CD4-positive, alpha-beta memory T cell (primary cell): ENCODE measurements at regions not wholly inside any gene's neighbourhood (a gene's known extent, or its start where the extent isn't known, plus 50 kb on each side); places are given as distances from the start of the nearest gene placed in this dataset.
A peak's percentile ranks its signal among the peaks of the same experiment; 100 is the strongest.
"Not testable (repeated sequence)": the region's sequence is repeated elsewhere in the genome, so short reads cannot be mapped to it uniquely, and the experiment has no call there.

Experiments
- CTCF ChIA-PET: fragments of 350-600 bp; sonication (Branson Sonifier 250); formaldehyde crosslinking; loops from one replicate; lab custom pipeline; 2021; ENCODE audit warnings: inconsistent platforms; ENCODE audit not compliant: partially characterized antibody; lab: Charles Lee
- POLR2A ChIA-PET: fragments of 350-600 bp; sonication (Branson Sonifier 250); formaldehyde crosslinking; loops from one replicate; lab custom pipeline; 2021; ENCODE audit not compliant: partially characterized antibody; lab: Charles Lee
- DNase-seq, 5 donors: peaks; one replicate each; pipeline versions ENCODE4 v3.0.0 to v3.0.0-alpha.2; 2020 to 2022; ENCODE audit warnings: mixed read lengths in 1 of 5
- H3K27ac ChIP-seq: one replicate; pipeline ENCODE4 v1.7.0; 2013; ENCODE audit warnings: low read depth, low read length
- H3K27me3 ChIP-seq: 2 replicates; pipeline ENCODE4 v1.7.0; 2013; ENCODE audit warnings: mild to moderate bottlenecking, low read length, moderate library complexity; ENCODE audit not compliant: insufficient read depth
- H3K36me3 ChIP-seq: 2 replicates; pipeline ENCODE4 v1.7.0; 2013; ENCODE audit warnings: mild to moderate bottlenecking, low read length, moderate library complexity; ENCODE audit not compliant: insufficient read depth
- H3K4me1 ChIP-seq: 2 replicates; pipeline ENCODE4 v1.7.0; 2013; ENCODE audit warnings: mild to moderate bottlenecking, low read length, moderate library complexity; ENCODE audit not compliant: insufficient read depth
- H3K4me3 ChIP-seq, 2 donors: one replicate each; pipeline ENCODE4 v1.7.0; 2013; ENCODE audit warnings: low read length in 2 of 2, mild to moderate bottlenecking in 1 of 2
- H3K9me3 ChIP-seq, 2 donors: one replicate each; pipeline ENCODE4 v1.7.0; 2013; ENCODE audit warnings: low read length in 2 of 2, control low read depth in 1 of 2; ENCODE audit not compliant: control insufficient read depth in 1 of 2
- H3K27ac Mint-ChIP-seq, 7 donors: one replicate each; pipeline ENCODE4 v1.8.0; 2020 to 2021; ENCODE audit warnings: mixed read lengths in 7 of 7, mild to moderate bottlenecking in 6 of 7, inconsistent platforms in 3 of 7, moderate library complexity in 3 of 7
- H3K27me3 Mint-ChIP-seq, 2 donors: one replicate each; pipeline ENCODE4 v1.8.0; 2020 to 2021; ENCODE audit warnings: mixed read lengths in 2 of 2
- H3K36me3 Mint-ChIP-seq, 2 donors: one replicate each; pipeline ENCODE4 v1.8.0; 2020 to 2021; ENCODE audit warnings: mixed read lengths in 2 of 2, inconsistent platforms in 1 of 2, mild to moderate bottlenecking in 1 of 2
- H3K4me1 Mint-ChIP-seq, 4 donors: one replicate each; pipeline ENCODE4 v1.8.0; 2020 to 2021; ENCODE audit warnings: mixed read lengths in 4 of 4, mild to moderate bottlenecking in 1 of 4
- H3K4me3 Mint-ChIP-seq, 8 donors: one replicate each; pipeline ENCODE4 v1.8.0; 2020 to 2021; ENCODE audit warnings: mixed read lengths in 8 of 8, mild to moderate bottlenecking in 7 of 8, moderate library complexity in 6 of 8, inconsistent platforms in 3 of 8
- H3K9me3 Mint-ChIP-seq, 8 donors: one replicate each; pipeline ENCODE4 v1.8.0; 2020 to 2021; ENCODE audit warnings: mixed read lengths in 8 of 8, mild to moderate bottlenecking in 5 of 8, inconsistent platforms in 3 of 8, moderate library complexity in 1 of 8
- intact Hi-C: fragments of 100-400 bp; cut with micrococcal nuclease; formaldehyde crosslinking; loops from one replicate; pipeline ENCODE4 v1.15.1; 2023

DNA sequence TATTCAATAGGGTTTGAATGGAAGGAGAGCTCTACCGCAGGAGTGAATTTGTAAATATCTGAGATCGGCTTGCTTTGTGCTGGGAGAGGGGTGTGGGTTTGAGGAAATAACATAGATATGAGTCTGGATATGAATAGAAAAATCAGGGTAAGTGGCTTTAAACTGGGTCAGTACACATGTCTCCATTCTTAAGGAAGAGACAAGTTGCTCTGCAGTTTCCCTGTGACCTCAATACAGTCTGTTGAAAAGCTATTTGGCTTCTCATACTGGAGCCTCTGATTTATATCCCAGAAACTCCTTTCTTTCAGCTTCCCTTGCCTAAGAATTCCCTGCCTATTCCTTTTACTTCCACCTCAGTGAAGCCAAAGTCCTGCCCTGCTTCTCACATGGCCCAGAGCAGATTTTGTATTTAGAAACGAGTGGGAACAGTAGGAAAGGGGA, 153.5 kb upstream of the ATF7IP start:
- H3K27me3 ChIP-seq, result no peaks in the 10 kb centered on the region
- H3K27ac Mint-ChIP-seq, result no peak overlapping the region
- H3K9me3 ChIP-seq, result no peaks in the 10 kb centered on the region
- no peaks in the 10 kb centered on the region for H3K27me3 Mint-ChIP-seq
- no peaks in the 10 kb centered on the region for H3K36me3 ChIP-seq
- intact Hi-C loops, result no loop called here
- H3K36me3 Mint-ChIP-seq, result no peaks in the 10 kb centered on the region
- peaks cover 10% of the 10 kb centered on the region for H3K4me1 ChIP-seq
- ChIA-PET CTCF (interaction anchor here (1.3 kb wide), 1 partner anchor 9 kb away, joined by 3 read pairs; no protein-coding TSS in a partner anchor), POLR2A (no interaction called here)
- no peak overlapping the region for H3K4me3 ChIP-seq
- no peak for DNase-seq
- peaks cover 6 to 10% (median 7%) of the 10 kb centered on the region in 4 donors for H3K4me1 Mint-ChIP-seq
- peaks cover 0 to 2% (median 0%) of the 10 kb centered on the region in 8 donors for H3K9me3 Mint-ChIP-seq
- H3K27ac ChIP-seq, result no peak overlapping the region
- H3K4me3 Mint-ChIP-seq, result no peak overlapping the region

DNA sequence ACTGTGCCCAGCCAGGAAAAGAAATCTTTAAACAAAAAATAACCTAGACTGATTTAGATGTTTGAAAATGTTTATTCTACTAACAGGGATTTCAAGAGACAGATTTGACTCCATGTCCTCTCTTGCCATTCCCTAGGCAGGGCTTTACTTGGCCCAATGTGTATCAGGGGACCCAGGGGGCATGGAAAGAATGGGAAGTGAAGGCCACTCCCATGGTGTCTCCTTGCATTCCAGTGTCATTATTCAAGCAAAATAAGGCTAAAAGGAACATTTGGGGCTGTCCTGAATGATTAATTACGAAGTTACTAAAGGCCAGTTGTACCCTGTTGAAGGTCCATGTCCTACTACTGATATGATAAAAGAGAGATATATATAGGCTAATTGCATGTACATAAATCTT, 151.9 kb upstream of the ATF7IP start:
- Mint-ChIP-seq H3K27ac (peak overlapping the region in 1 of 7 donors; percentile 25), H3K36me3 (no peaks in the 10 kb centered on the region), H3K4me1 (peaks cover 11 to 24% (median 12%) of the 10 kb centered on the region in 4 donors), H3K27me3 (no peaks in the 10 kb centered on the region), H3K4me3 (no peak overlapping the region), H3K9me3 (peaks cover 0 to 2% (median 0%) of the 10 kb centered on the region in 8 donors)
- no peak for DNase-seq
- POLR2A ChIA-PET, result no interaction called here
- CTCF ChIA-PET, result no interaction called here
- H3K27ac ChIP-seq, result no peak overlapping the region
- H3K4me3 ChIP-seq, result no peak overlapping the region
- no peaks in the 10 kb centered on the region for H3K27me3 ChIP-seq
- H3K4me1 ChIP-seq, result peaks cover 13% of the 10 kb centered on the region
- no peaks in the 10 kb centered on the region for H3K36me3 ChIP-seq
- no peaks in the 10 kb centered on the region for H3K9me3 ChIP-seq
- intact Hi-C loops, result no loop called here

DNA sequence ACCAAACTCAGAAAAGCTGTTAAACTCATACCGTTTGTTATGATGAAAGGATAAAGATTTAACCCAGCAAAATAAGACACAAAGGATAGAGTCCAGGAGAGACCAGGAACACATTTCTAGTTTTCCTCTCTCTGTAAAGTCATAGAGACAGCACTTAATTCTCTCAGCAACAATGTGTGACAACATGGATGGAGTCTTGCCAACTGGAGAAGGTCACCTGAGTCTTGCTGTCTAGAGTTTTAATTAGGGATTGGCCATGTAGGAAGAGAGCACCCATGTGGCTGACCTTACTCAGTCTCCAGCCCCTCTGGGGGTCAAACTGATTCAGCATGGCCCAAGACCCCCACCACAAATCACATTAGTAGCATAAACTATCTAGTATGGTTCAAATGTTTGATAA, 151.0 kb upstream of the ATF7IP start:
- H3K36me3 ChIP-seq, result no peaks in the 10 kb centered on the region
- Mint-ChIP-seq H3K4me1 (peaks cover 11 to 25% (median 13%) of the 10 kb centered on the region in 4 donors), H3K36me3 (no peaks in the 10 kb centered on the region), H3K9me3 (no peaks in the 10 kb centered on the region), H3K27me3 (no peaks in the 10 kb centered on the region), H3K27ac (no peak overlapping the region), H3K4me3 (no peak overlapping the region)
- intact Hi-C loops, result no loop called here
- no peak overlapping the region for H3K4me3 ChIP-seq
- no peaks in the 10 kb centered on the region for H3K27me3 ChIP-seq
- no peak overlapping the region for H3K27ac ChIP-seq
- POLR2A ChIA-PET, result no interaction called here
- H3K4me1 ChIP-seq, result peaks cover 13% of the 10 kb centered on the region
- no peaks in the 10 kb centered on the region for H3K9me3 ChIP-seq
- no peak for DNase-seq
- CTCF ChIA-PET, result no interaction called here

DNA sequence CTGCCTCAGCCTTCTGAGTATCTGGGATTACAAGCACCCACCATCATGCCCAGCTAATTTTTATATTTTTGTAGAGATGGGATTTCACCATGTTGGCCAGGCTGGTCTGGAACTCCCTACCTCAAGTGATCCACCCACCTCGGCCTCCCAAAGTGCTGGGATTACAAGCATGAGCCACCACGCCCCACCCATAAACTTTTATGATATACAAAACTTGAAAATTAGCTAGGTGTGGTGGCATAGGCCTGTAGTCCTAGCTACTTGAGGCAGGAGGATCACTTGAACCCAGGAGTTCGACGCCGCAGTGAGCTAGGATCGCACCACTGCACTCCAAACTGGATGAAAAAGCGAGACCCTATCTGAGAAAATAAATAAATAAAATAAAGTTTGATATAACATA, 149.5 kb upstream of the ATF7IP start:
- H3K9me3 ChIP-seq, DNase-seq, H3K36me3 Mint-ChIP-seq, intact Hi-C loops, H3K36me3 ChIP-seq, H3K27ac ChIP-seq, H3K27me3 Mint-ChIP-seq, H3K27me3 ChIP-seq, H3K9me3 Mint-ChIP-seq: not testable (repeated sequence)
- H3K27ac Mint-ChIP-seq, result peak overlapping the region in 3 of 7 donors; percentile 67 to 89 (median 79)
- Histone ChIP-seq H3K4me1 (peaks cover 13% of the 10 kb centered on the region), H3K4me3 (peak overlapping the region in 1 of 2 donors; percentile 47)
- H3K4me3 Mint-ChIP-seq, result peak overlapping the region in 6 of 8 donors; percentile 65 to 85 (median 82)
- ChIA-PET POLR2A (interaction anchor here (1.2 to 1.4 kb wide), 2 partner anchors 149 to 428 kb away, joined by 3 to 5 read pairs; partner anchors contain the start of gene ATF7IP), CTCF (interaction anchor here (1.6 to 1.8 kb wide), 2 partner anchors 22 to 150 kb away, joined by 5 to 7 read pairs; partner anchors contain the start of gene ATF7IP)
- peaks cover 14 to 28% (median 16%) of the 10 kb centered on the region in 4 donors for H3K4me1 Mint-ChIP-seq

DNA sequence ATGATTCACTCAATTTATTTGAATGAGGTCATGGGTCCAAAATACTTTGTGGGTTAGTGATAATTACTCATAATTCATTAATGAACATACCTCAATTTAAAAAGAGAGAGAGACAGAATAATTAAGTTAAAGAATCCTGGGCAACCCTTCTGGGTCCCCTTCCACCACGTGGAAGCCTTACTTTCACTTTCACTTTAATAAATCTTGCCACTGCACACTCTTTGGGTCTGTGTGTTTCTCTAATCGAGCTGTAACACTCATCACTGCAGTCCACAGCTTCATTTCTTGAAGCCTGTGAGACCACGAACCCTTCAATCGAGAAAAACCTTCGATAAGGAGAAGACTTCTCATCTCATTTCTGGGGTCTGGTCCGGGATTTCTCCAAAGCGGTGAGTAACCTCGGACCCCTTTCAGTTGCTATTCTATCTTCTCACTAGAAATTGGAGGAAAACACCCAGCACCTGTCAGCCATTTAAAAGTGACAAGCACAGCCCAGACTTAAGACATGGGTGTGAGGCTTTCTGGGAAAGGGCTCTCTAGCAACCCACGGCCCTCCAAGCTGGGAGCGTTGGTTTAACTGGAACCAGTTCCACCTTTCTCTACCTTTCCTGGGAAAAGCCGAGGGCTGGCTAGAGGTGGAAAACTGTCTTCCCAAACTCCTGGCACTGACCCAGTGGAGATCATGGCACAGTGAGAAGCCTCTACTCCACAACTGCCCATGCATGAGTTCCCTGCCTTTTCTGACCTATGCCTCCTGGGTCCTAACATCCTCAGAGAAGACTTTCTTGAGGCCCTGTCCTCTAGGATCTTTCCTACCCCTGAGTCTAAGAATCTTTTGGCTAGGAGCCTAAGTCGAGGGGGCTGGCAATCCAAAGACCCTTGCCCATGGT, 148.8 kb upstream of the ATF7IP start:
- H3K36me3 Mint-ChIP-seq, result peaks cover 10 to 12% of the 10 kb centered on the region in 2 donors

DNA sequence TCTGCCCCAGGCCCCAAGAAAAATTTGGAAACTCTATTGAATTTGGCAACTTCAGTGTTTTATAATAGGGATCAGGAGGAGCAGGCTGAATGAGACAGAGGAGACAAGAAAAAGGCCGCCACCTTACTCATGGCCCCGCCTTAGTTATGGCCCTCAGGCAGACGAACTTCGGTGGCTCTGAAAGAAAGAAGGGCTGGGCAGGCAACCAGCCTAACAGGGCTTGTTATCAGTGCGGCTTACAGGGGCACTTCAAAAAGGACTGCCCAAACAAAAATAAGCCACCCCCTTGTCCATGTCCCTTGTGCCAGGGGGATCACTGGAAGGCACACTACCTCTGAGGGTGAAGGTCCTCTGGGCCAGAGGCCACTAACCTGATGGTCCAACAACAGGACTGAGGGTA, 146.3 kb upstream of the ATF7IP start:
- Mint-ChIP-seq H3K4me3 (no peak overlapping the region), H3K27ac (peak overlapping the region in 2 of 7 donors; percentile 17 to 18), H3K9me3 (peaks cover 0 to 12% (median 7%) of the 10 kb centered on the region in 8 donors), H3K27me3 (no peaks in the 10 kb centered on the region), H3K36me3 (peaks cover 10 to 12% of the 10 kb centered on the region in 2 donors), H3K4me1 (peaks cover 19 to 34% (median 20%) of the 10 kb centered on the region in 4 donors)
- H3K9me3 ChIP-seq, result no peaks in the 10 kb centered on the region
- H3K4me1 ChIP-seq, result peaks cover 13% of the 10 kb centered on the region
- no peaks in the 10 kb centered on the region for H3K36me3 ChIP-seq
- no peak overlapping the region for H3K4me3 ChIP-seq
- no peak overlapping the region for H3K27ac ChIP-seq
- ChIA-PET POLR2A (no interaction called here), CTCF (no interaction called here)
- intact Hi-C loops, result no loop called here
- DNase-seq, result no peak
- no peaks in the 10 kb centered on the region for H3K27me3 ChIP-seq

More for the DNA sequence above, 148.8 kb upstream of the ATF7IP start:
- peak overlapping the region; percentile 47 to 64 for H3K4me3 ChIP-seq
- peak overlapping the region; percentile 67 to 90 (median 85) for H3K27ac Mint-ChIP-seq
- peaks cover 19 to 34% (median 20%) of the 10 kb centered on the region in 4 donors for H3K4me1 Mint-ChIP-seq
- peaks cover 0 to 12% (median 7%) of the 10 kb centered on the region in 8 donors for H3K9me3 Mint-ChIP-seq
- H3K9me3 ChIP-seq, result no peaks in the 10 kb centered on the region
- no peaks in the 10 kb centered on the region for H3K27me3 ChIP-seq
- H3K36me3 ChIP-seq, result no peaks in the 10 kb centered on the region
- ChIA-PET POLR2A (interaction anchor here (1.2 to 1.4 kb wide), 2 partner anchors 149 to 428 kb away, joined by 3 to 5 read pairs; partner anchors contain the start of gene ATF7IP), CTCF (interaction anchor here (1.6 to 1.8 kb wide), 2 partner anchors 21 to 149 kb away, joined by 5 to 7 read pairs; partner anchors contain the start of gene ATF7IP)
- H3K4me3 Mint-ChIP-seq, result peak overlapping the region; percentile 65 to 85 (median 82)
- H3K27ac ChIP-seq, result peak overlapping the region; percentile 25
- intact Hi-C loops, result no loop called here
- no peaks in the 10 kb centered on the region for H3K27me3 Mint-ChIP-seq
- peaks cover 13% of the 10 kb centered on the region for H3K4me1 ChIP-seq
- DNase-seq, result peak in 3 of 5 donors; percentile 22 to 31 (median 22)

DNA sequence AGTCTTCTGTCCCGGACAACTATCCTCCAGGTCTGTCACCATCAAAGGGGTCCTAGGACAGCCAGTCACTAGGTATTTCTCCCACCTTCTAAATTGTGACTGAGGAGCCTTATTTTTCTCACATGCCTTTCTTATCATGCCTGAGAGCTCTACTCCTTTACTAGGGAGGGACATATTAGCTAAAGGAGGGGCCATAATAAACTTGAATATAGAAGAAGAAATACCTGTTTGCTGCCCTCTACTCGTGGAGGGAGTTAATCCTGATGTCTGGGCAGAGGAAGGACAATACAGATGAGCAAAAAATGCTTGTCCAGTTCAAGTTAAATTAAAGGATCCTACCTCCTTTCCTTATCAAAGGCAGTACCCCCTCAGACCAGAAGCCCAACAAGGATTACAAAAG, 145.8 kb upstream of the ATF7IP start:
- H3K4me1 ChIP-seq, result peaks cover 13% of the 10 kb centered on the region
- H3K4me3 Mint-ChIP-seq, intact Hi-C loops, H3K27me3 Mint-ChIP-seq, H3K27ac ChIP-seq, DNase-seq, H3K27me3 ChIP-seq, H3K9me3 ChIP-seq, H3K4me3 ChIP-seq, POLR2A ChIA-PET, H3K36me3 ChIP-seq, H3K27ac Mint-ChIP-seq: not testable (repeated sequence)
- CTCF ChIA-PET, result interaction anchor here (0.9 to 2.2 kb wide), 2 partner anchors 19 to 409 kb away, joined by 3 to 7 read pairs; no protein-coding TSS in a partner anchor
- peaks cover 0 to 12% (median 7%) of the 10 kb centered on the region in 8 donors for H3K9me3 Mint-ChIP-seq
- H3K36me3 Mint-ChIP-seq, result peaks cover 10 to 12% of the 10 kb centered on the region in 2 donors
- peaks cover 19 to 34% (median 20%) of the 10 kb centered on the region in 4 donors for H3K4me1 Mint-ChIP-seq
